ENCODE measurements at regions not wholly inside any gene's neighbourhood (a gene's known extent, or its start where the extent isn't known, plus 50 kb on each side); places are given as distances from the start of the nearest gene placed in this dataset.

DNA sequence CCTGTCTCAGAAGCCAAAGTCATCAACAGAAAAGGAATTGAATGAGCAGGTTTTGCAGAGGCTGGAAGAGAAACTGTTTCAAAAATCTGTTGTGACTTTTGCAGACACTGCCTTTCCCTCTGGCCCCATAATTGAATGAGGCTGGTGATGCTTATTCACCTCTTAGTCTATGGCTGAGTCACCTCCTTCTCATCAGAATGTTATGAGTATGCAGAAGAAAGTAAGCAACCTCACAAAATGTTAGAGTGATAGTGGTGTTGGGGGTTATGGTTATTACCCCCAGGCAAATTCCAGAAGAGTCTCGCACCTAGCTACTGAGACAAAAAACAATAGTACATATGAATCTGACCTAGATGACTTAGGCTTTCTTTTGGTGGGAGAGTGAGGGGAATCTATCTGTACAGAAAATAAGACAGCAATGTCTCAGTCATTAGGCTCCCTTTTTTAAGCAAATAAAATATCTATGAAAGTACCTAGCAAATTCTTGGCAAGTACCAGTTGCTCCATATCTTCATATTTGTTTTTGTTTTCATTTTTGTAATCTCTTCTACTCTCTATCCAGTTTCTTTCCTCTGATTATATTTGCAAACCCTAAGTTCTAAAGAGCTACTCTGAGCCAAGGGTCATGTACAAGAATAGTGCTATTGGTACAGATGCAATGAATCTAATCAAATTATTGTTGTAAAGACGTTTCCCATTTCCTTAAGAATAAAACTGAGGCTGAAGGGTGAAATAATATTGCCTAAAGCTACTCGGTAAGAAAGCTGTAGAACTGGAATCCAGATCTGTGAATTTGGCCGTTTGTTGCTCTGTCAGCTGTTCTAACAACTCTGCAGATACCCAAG is 498.1 kb upstream of the TNC start:
- TF ChIP-seq CTCF (conservative IDR thresholded peaks at IDR 0.05; ENCODE audit: low read depth, low read length), result no peak
- no peak overlapping the region for H3K4me3 ChIP-seq (ENCODE audit: low read length)
- no peak for DNase-seq (ENCODE audit: low read depth)

DNA sequence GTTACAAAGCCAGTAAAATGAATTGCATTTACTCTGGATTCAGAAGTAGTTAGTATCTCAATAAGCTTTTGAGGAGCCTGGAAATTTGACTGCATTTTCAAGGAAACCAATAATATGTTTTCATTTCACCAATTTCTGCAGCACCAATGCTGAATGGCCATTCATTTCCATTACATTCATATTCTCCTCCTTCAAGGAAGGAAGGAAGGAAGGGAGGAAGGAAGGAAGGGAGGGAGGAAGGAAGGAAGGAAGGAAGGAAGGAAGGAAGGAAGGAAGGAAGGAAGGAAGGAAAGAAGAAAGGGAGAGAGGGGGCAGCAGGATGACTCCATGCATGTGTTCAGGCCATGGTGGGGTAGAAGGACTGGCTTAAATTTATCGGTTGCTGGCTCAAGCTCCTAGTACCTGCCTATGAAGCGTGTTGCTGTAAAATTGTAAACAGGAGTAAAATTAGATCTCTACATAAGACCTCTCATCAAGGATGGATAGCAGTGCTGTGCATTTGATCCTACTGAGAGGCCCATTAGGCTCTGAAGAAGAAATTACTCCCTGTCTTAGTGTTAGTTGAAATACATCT is 498.8 kb upstream of the TNC start:
- H3K4me3 ChIP-seq (ENCODE audit: low read length), result no peak overlapping the region
- TF ChIP-seq CTCF (conservative IDR thresholded peaks at IDR 0.05; ENCODE audit: low read depth, low read length), result no peak
- no peak for DNase-seq (ENCODE audit: low read depth)

DNA sequence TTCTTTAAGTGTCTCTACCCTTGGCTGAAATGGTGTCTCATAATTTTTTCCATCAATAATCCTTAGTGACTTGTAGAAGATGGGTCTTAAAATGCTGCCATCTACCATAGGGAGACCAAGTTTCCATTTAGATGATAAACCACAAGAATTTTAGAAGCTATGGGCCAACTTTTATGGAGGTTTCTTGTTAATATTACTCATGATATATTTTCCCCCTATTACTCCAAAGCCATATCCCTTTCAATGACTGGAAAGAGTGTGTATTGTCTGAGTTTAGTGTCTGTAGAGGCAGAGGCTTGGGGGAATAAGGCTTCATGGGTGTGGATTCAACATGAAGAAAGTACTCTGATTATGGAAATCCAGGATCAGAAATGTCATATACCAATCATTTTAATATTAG is 507.3 kb upstream of the TNC start:
- no peak overlapping the region for H3K4me3 ChIP-seq (ENCODE audit: low read length)
- TF ChIP-seq CTCF (conservative IDR thresholded peaks at IDR 0.05; ENCODE audit: low read depth, low read length), result no peak
- no peak for DNase-seq (ENCODE audit: low read depth)

- no peak for TF ChIP-seq CTCF (conservative IDR thresholded peaks at IDR 0.05; ENCODE audit: low read depth, low read length)
- no peak overlapping the region for H3K4me3 ChIP-seq (ENCODE audit: low read length)
- no peak for DNase-seq (ENCODE audit: low read depth)
Measured at GRCh38 chr9:115625954-115626353, 508.0 kb upstream of the TNC start.

GRCh38 chr9:115627511-115627910 is 509.6 kb upstream of the TNC start:
- H3K4me3 ChIP-seq (ENCODE audit: low read length), result no peak overlapping the region
- DNase-seq (ENCODE audit: low read depth), result no peak
- no peak for TF ChIP-seq CTCF (conservative IDR thresholded peaks at IDR 0.05; ENCODE audit: low read depth, low read length)

GRCh38 chr9:115628426-115628825 is 510.5 kb upstream of the TNC start:
- DNase-seq (ENCODE audit: low read depth), result no peak
- no peak for TF ChIP-seq CTCF (conservative IDR thresholded peaks at IDR 0.05; ENCODE audit: low read depth, low read length)
- H3K4me3 ChIP-seq (ENCODE audit: low read length), result no peak overlapping the region

Measured in retinal pigment epithelial cell (primary cell).